Thoracic aorta (tissue), 2 donors: ENCODE measurements at regions not wholly inside any gene's neighbourhood (a gene's known extent, or its start where the extent isn't known, plus 50 kb on each side); places are given as distances from the start of the nearest gene placed in this dataset.

Experiments
- ATAC-seq: fragments of 150-250 bp; one replicate; pipeline ENCODE4 v1.8.0; 2017; ENCODE audit warnings: low read depth; ENCODE audit not compliant: insufficient number of reproducible peaks, low FRiP score
- DNase-seq: peaks from one replicate; pipeline ENCODE4 v3.0.0-alpha.2; 2020; ENCODE audit warnings: low spot score
- H3K27ac ChIP-seq, 2 donors: fragments of 200-600 bp; sonication (generic); 1 replicate in 1 of 2; 2 replicates in 1 of 2; pipeline ENCODE4 v1.5.1; 2016; ENCODE audit warnings: mild to moderate bottlenecking in 2 of 2, moderate library complexity in 2 of 2
- H3K27me3 ChIP-seq: fragments of 200-600 bp; sonication (generic); replicated peaks from 2 replicates; pipeline ENCODE4 v1.6.0; 2016; ENCODE audit warnings: mild to moderate bottlenecking; ENCODE audit not compliant: insufficient read depth
- H3K36me3 ChIP-seq: fragments of 200-600 bp; sonication (generic); one replicate; pipeline ENCODE4 v1.5.1; 2016
- H3K4me1 ChIP-seq, 2 donors: fragments of 200-600 bp; sonication (generic); 1 replicate in 1 of 2; 2 replicates in 1 of 2; pipeline versions ENCODE4 v1.5.1 to v1.6.0; 2016; ENCODE audit warnings: low read depth in 2 of 2, mild to moderate bottlenecking in 1 of 2; ENCODE audit not compliant: control insufficient read depth in 1 of 2
- H3K4me3 ChIP-seq: fragments of 200-600 bp; sonication (generic); 2 replicates; pipeline ENCODE4 v1.5.1; 2016; ENCODE audit warnings: mild to moderate bottlenecking
- H3K9me3 ChIP-seq: fragments of 200-600 bp; sonication (generic); 2 replicates; pipeline ENCODE4 v1.5.1; 2016
- TF ChIP-seq, protein P1 (sequence below): fragments of 200-600 bp; sonication (generic); IDR thresholded peaks from one replicate; pipeline ENCODE4 v1.5.1; 2019; ENCODE audit warnings: antibody characterized with exemption

DNA sequence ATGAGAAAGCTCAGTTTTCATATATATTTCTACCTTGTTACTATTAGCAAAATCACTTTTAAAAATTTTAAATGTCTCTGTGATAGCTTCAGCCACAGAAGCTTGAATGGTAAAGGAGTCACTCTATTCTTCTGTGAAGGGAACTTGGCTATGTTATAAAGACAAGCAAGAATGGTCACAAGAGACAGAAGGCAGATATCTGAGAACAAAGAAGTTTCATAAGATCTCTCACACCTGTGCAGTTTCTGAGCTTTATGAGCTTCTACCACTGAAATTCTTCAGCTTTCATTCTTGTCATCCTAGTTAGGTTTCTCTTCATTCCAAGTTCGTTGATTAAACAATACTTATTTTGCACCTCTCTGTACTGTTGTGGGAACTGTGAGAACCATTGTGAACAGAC lies 853.4 kb downstream of the IGSF11 start:
- no peak overlapping the region for H3K27ac ChIP-seq
- H3K9me3 ChIP-seq, result no peaks in the 10 kb centered on the region
- H3K4me1 ChIP-seq, result no peaks in the 10 kb centered on the region
- TF ChIP-seq, protein P1, sequence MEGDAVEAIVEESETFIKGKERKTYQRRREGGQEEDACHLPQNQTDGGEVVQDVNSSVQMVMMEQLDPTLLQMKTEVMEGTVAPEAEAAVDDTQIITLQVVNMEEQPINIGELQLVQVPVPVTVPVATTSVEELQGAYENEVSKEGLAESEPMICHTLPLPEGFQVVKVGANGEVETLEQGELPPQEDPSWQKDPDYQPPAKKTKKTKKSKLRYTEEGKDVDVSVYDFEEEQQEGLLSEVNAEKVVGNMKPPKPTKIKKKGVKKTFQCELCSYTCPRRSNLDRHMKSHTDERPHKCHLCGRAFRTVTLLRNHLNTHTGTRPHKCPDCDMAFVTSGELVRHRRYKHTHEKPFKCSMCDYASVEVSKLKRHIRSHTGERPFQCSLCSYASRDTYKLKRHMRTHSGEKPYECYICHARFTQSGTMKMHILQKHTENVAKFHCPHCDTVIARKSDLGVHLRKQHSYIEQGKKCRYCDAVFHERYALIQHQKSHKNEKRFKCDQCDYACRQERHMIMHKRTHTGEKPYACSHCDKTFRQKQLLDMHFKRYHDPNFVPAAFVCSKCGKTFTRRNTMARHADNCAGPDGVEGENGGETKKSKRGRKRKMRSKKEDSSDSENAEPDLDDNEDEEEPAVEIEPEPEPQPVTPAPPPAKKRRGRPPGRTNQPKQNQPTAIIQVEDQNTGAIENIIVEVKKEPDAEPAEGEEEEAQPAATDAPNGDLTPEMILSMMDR, result no peak
- no peak overlapping the region for H3K4me3 ChIP-seq
- H3K27me3 ChIP-seq, result no peaks in the 10 kb centered on the region
- H3K36me3 ChIP-seq, result no peaks in the 10 kb centered on the region
- DNase-seq, result no peak
- no peak for ATAC-seq

DNA sequence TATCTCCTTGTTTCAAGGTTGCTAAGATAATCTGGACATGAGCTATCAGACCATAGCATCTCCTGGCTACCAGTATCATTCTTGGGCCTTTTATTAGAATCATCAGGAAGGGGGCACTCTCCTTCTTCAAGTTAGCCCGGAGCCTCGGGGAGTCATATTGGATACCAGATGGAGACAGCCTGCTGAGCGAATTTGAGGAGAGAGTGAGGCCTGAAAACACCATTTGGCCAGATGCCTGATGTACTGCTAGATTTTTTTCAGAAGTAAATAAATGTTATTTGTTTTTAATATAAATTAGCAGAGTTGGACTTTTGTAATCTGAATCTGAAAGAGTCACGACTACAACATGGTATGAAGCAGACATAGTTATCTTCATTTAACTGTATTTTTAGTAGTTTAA lies 848.6 kb downstream of the IGSF11 start:
- Histone ChIP-seq H3K27ac (no peak overlapping the region), H3K4me3 (no peak overlapping the region), H3K36me3 (no peaks in the 10 kb centered on the region), H3K4me1 (no peaks in the 10 kb centered on the region), H3K9me3 (no peaks in the 10 kb centered on the region), H3K27me3 (no peaks in the 10 kb centered on the region)
- TF ChIP-seq, protein P1, result no peak
- DNase-seq, result no peak
- ATAC-seq, result no peak

DNA sequence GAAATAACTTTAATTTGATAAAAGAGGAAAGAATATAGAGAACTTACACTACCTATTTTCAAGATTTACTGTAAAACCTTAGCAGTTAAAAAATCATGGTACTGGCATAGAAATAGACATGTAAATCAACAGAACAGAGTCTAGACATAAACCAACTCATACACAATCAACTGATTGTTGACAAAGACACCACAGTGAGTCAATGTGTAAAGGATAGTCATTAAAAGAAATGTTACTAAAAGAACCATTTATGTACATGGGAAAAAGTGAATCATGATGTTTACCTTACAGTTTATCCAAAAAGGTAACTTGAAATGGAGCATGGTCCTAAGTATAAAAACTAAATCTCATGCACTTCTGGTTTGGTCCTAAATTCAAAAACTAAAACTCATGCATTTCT lies 847.4 kb downstream of the IGSF11 start:
- Histone ChIP-seq H3K36me3 (no peaks in the 10 kb centered on the region), H3K27me3 (no peaks in the 10 kb centered on the region), H3K27ac (no peak overlapping the region), H3K9me3 (no peaks in the 10 kb centered on the region), H3K4me1 (no peaks in the 10 kb centered on the region), H3K4me3 (no peak overlapping the region)
- TF ChIP-seq, protein P1, result no peak
- DNase-seq (no peak), ATAC-seq (no peak)

DNA sequence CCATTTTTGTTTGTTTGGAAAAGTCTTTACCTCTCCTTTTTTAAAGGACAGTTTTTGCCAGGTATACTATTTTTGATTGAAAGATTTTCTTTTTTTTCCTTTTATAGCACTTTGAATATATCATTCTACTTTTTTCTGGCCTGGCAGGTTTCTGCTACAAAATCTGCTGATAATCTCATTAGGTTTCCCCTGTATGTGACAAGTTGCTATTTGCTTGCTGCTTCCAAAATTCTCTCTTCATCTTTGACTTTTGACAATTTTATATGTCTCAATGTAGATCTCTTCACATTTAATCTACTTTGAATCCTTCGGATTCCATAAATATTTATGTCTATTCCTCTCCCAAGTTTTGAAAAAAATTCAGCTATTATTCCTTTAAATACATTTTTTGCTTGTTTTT lies 838.5 kb downstream of the IGSF11 start:
- H3K27ac ChIP-seq, result no peak overlapping the region
- peaks cover 3% of the 10 kb centered on the region for H3K9me3 ChIP-seq
- no peak overlapping the region for H3K4me3 ChIP-seq
- TF ChIP-seq, protein P1, result no peak
- DNase-seq (no peak), ATAC-seq (no peak)
- H3K36me3 ChIP-seq, result no peaks in the 10 kb centered on the region
- no peaks in the 10 kb centered on the region for H3K4me1 ChIP-seq
- H3K27me3 ChIP-seq, result no peaks in the 10 kb centered on the region

DNA sequence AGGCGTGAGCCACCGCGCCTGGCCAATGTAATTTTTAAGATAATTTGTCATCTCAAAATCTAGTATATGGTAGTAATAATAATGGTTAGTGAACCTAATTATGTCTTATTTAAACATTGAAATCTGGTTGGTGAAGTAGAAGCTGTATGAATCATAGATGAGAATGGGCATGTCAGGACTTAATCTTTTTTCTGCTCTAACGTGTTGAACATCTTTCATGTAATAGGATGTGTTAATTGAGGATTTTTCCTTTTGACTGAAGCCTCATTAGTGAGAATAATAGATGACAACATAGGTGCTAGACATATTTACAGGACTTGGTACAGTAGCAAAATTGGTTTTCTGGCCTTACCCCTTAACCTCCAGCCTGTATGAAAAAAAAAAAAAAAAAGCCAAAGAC lies 835.6 kb downstream of the IGSF11 start:
- Histone ChIP-seq H3K36me3 (no peaks in the 10 kb centered on the region), H3K27ac (no peak overlapping the region), H3K4me1 (no peaks in the 10 kb centered on the region), H3K9me3 (peaks cover 8% of the 10 kb centered on the region), H3K4me3 (no peak overlapping the region), H3K27me3 (no peaks in the 10 kb centered on the region)
- ATAC-seq, result no peak
- DNase-seq, result no peak
- TF ChIP-seq, protein P1, result no peak
